Progenitor cell of endocrine pancreas (in vitro differentiated cells): ENCODE measurements at regions not wholly inside any gene's neighbourhood (a gene's known extent, or its start where the extent isn't known, plus 50 kb on each side); places are given as distances from the start of the nearest gene placed in this dataset.

Experiments
- DNase-seq: peaks from one replicate; pipeline ENCODE4 v3.0.0; 2021; ENCODE audit warnings: low spot score; ENCODE audit not compliant: unreplicated experiment
- H3K27ac Mint-ChIP-seq: 2 replicates; pipeline ENCODE4 v1.8.0; 2021; ENCODE audit warnings: mild to moderate bottlenecking, moderate library complexity, mixed read lengths
- H3K27me3 Mint-ChIP-seq: 2 replicates; pipeline ENCODE4 v1.8.0; 2021; ENCODE audit warnings: mixed read lengths
- H3K36me3 Mint-ChIP-seq: 2 replicates; pipeline ENCODE4 v1.8.0; 2022; ENCODE audit warnings: mixed read lengths; ENCODE audit not compliant: insufficient read depth
- H3K4me1 Mint-ChIP-seq: 2 replicates; pipeline ENCODE4 v1.8.0; 2021; ENCODE audit warnings: low read depth, mixed read lengths
- H3K4me3 Mint-ChIP-seq: 2 replicates; pipeline ENCODE4 v1.8.0; 2021; ENCODE audit warnings: low read depth, mild to moderate bottlenecking, moderate library complexity, mixed read lengths
- H3K9me3 Mint-ChIP-seq: 2 replicates; pipeline ENCODE4 v1.8.0; 2021; ENCODE audit warnings: low read depth, mixed read lengths
- TF ChIP-seq, protein P1 (sequence below): fragments of 200-600 bp; sonication (generic); IDR thresholded peaks from one replicate; pipeline ENCODE4 v1.5.0; 2021; ENCODE audit warnings: antibody characterized with exemption, mild to moderate bottlenecking; ENCODE audit not compliant: unreplicated experiment

DNA sequence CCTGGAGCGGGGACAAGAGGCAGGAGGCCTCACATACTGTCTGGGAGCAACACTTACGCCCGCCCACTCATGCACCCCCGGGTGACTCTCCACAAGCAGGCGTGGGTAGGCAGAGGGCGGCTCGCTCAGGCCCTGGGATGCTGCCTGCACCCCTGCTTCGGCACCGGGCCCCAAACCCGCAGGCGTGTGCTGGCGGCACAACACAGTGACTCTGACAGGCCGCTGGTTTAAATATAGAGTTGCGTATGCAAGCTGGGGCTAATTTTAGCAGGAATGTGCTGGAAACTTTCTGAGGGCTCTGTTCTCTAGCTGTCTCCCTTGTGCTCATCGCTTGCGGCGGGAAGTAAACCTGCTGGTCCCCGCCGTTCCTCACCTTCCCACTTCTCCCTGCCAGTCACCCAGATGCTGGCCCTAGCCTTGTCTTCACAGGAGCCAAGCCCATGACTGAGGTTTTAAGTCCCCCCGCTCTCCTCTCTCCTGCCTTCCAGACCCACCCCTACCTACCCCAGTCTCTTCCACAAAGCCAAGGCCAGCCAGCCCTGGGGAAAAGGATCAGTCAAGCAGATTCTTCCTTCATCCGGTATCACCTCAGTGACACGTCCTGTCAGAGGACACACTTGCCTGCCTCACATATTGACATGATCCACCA lies 94.5 kb upstream of the FOXP4 start:
- TF ChIP-seq, protein P1, sequence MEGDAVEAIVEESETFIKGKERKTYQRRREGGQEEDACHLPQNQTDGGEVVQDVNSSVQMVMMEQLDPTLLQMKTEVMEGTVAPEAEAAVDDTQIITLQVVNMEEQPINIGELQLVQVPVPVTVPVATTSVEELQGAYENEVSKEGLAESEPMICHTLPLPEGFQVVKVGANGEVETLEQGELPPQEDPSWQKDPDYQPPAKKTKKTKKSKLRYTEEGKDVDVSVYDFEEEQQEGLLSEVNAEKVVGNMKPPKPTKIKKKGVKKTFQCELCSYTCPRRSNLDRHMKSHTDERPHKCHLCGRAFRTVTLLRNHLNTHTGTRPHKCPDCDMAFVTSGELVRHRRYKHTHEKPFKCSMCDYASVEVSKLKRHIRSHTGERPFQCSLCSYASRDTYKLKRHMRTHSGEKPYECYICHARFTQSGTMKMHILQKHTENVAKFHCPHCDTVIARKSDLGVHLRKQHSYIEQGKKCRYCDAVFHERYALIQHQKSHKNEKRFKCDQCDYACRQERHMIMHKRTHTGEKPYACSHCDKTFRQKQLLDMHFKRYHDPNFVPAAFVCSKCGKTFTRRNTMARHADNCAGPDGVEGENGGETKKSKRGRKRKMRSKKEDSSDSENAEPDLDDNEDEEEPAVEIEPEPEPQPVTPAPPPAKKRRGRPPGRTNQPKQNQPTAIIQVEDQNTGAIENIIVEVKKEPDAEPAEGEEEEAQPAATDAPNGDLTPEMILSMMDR: no peak
- no peaks in the 10 kb centered on the region for H3K9me3 Mint-ChIP-seq
- no peaks in the 10 kb centered on the region for H3K36me3 Mint-ChIP-seq
- H3K27ac Mint-ChIP-seq: peak overlapping the region; percentile 53
- no peak for DNase-seq
- H3K4me1 Mint-ChIP-seq: peaks cover 27% of the 10 kb centered on the region
- no peak overlapping the region for H3K4me3 Mint-ChIP-seq
- no peaks in the 10 kb centered on the region for H3K27me3 Mint-ChIP-seq

DNA sequence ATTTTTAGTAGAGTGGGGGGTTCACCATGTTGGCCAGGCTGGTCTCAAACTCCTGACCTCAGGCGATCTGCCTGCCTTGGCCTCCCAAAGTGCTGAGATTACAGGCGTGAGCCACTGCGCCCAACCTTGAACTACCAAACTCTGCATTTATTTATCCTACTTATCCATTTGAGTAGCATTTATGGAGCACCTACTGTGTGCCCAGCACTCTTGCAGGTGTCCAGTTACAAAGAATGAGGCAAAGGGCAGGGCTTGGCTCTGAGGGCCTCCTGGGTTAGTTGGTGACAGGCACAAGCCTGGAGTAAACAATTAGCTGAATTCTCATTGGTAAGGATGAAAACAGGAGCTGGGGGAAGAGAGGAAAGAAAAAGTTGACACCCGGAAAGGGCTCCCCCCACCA lies 93.4 kb upstream of the FOXP4 start:
- no peak for DNase-seq
- H3K4me1 Mint-ChIP-seq: peaks cover 37% of the 10 kb centered on the region
- no peaks in the 10 kb centered on the region for H3K27me3 Mint-ChIP-seq
- H3K36me3 Mint-ChIP-seq: no peaks in the 10 kb centered on the region
- no peak overlapping the region for H3K4me3 Mint-ChIP-seq
- TF ChIP-seq, protein P1: no peak
- H3K27ac Mint-ChIP-seq: no peak overlapping the region
- no peaks in the 10 kb centered on the region for H3K9me3 Mint-ChIP-seq

DNA sequence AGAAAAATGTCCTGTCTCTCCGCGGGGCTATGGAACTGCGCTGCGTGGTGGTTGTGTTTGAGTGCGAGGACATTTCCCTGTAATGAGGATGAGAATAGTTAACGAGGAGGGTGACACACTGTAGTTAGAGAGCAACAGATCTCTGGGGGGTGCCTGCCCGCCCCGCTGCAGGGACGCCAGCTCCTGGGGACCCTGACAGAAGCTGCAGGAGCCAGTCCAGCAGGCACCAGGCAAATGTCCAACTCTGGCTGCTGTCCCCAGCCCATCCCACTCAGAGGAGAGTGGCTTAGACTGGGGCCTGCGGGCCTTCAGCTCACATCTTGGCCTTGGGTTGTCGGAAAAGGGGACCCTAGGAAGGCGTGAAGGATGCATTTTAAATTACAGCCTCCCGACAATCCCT lies 92.9 kb upstream of the FOXP4 start:
- Mint-ChIP-seq H3K27ac (no peak overlapping the region), H3K9me3 (no peaks in the 10 kb centered on the region), H3K27me3 (no peaks in the 10 kb centered on the region), H3K4me3 (no peak overlapping the region), H3K36me3 (no peaks in the 10 kb centered on the region), H3K4me1 (peaks cover 39% of the 10 kb centered on the region)
- DNase-seq: no peak
- TF ChIP-seq, protein P1: no peak

DNA sequence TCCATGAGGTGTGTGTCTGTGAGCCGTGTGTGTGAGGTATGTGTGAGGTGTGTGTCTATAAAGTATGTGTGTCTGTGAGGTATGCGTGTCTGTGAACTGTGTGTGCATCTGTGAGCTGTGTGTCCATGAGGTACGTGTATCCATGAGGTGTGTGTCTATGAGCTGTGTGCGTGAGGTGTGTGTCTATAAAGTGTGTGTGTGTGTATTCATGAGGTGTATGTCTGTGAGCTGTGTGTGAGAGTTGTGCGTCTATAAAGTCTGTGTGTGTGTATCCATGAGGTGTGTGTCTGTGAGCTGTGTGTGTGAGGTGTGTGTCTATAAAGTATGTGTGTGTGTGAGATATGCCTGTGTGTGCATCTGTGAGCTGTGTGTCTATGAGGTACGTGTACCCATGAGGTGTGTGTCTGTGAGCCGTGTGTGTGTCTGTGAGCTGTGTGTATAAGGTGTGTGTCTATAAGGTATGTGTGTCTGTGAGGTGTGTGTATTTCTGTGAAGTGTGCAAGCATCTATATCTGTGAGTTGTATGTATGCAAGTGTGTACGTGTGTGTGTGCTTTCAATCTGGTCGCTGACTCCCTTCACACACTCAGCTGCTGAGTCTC lies 91.9 kb upstream of the FOXP4 start:
- no peak overlapping the region for H3K27ac Mint-ChIP-seq
- H3K9me3 Mint-ChIP-seq: no peaks in the 10 kb centered on the region
- TF ChIP-seq, protein P1: no peak
- H3K27me3 Mint-ChIP-seq: no peaks in the 10 kb centered on the region
- H3K36me3 Mint-ChIP-seq: no peaks in the 10 kb centered on the region
- DNase-seq: no peak
- H3K4me1 Mint-ChIP-seq: peaks cover 45% of the 10 kb centered on the region
- no peak overlapping the region for H3K4me3 Mint-ChIP-seq

DNA sequence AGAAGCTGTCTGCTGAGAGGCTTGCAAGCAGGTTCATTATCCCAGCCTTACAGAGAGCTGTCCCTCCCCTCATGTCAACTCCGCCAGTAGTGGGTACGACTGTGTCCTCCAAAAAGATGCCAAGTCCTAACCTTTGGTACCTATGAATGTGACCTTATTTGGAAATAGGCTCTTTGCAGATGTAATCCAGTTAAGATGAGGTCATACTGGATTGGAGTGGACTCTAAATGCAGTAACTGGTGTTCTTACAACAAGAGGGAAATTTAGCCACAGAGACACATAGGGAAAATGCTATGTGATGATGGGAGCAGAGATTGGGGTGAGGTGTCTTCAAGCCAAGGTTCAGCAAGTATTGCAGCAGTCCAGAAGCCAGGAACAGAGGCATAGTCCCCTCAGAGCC lies 90.8 kb upstream of the FOXP4 start:
- DNase-seq: no peak
- H3K27ac Mint-ChIP-seq: peak overlapping the region; percentile 98
- TF ChIP-seq, protein P1: no peak
- no peaks in the 10 kb centered on the region for H3K9me3 Mint-ChIP-seq
- no peak overlapping the region for H3K4me3 Mint-ChIP-seq
- H3K36me3 Mint-ChIP-seq: no peaks in the 10 kb centered on the region
- peaks cover 50% of the 10 kb centered on the region for H3K4me1 Mint-ChIP-seq
- no peaks in the 10 kb centered on the region for H3K27me3 Mint-ChIP-seq
